ENCODE measurements at regions not wholly inside any gene's neighbourhood (a gene's known extent, or its start where the extent isn't known, plus 50 kb on each side); places are given as distances from the start of the nearest gene placed in this dataset.

- DNase-seq (ENCODE audit: extremely low read depth, low read depth): no peak
- no peak for TF ChIP-seq CTCF (IDR thresholded peaks at IDR 0.05; ENCODE audit: low read depth, low read length)
These were observed 332.0 kb downstream of the CBLN1 start for GRCh38 chr16:48949636-48950035.

- no peak for DNase-seq (ENCODE audit: extremely low read depth, low read depth)
- TF ChIP-seq CTCF (IDR thresholded peaks at IDR 0.05; ENCODE audit: low read depth, low read length): no peak
These were observed 332.7 kb downstream of the CBLN1 start for GRCh38 chr16:48948911-48949310.

GRCh38 chr16:48947371-48947713 is 334.3 kb downstream of the CBLN1 start:
- DNase-seq (ENCODE audit: extremely low read depth, low read depth): no peak
- TF ChIP-seq CTCF (IDR thresholded peaks at IDR 0.05; ENCODE audit: low read depth, low read length): no peak

- DNase-seq (ENCODE audit: extremely low read depth, low read depth): no peak
- no peak for TF ChIP-seq CTCF (IDR thresholded peaks at IDR 0.05; ENCODE audit: low read depth, low read length)
These were observed 334.8 kb downstream of the CBLN1 start for GRCh38 chr16:48946686-48947370.

- no peak for DNase-seq (ENCODE audit: extremely low read depth, low read depth)
- TF ChIP-seq CTCF (IDR thresholded peaks at IDR 0.05; ENCODE audit: low read depth, low read length): no peak
These were observed 333.0 kb upstream of the N4BP1 start for GRCh38 chr16:48942996-48943395.

GRCh38 chr16:48936811-48937210 is 326.8 kb upstream of the N4BP1 start:
- DNase-seq (ENCODE audit: extremely low read depth, low read depth): no peak
- TF ChIP-seq CTCF (IDR thresholded peaks at IDR 0.05; ENCODE audit: low read depth, low read length): no peak

GRCh38 chr16:48932216-48932855 is 322.4 kb upstream of the N4BP1 start:
- no peak for TF ChIP-seq CTCF (IDR thresholded peaks at IDR 0.05; ENCODE audit: low read depth, low read length)
- no peak for DNase-seq (ENCODE audit: extremely low read depth, low read depth)
